HG03565 (cell line): ENCODE measurements at regions not wholly inside any gene's neighbourhood (a gene's known extent, or its start where the extent isn't known, plus 50 kb on each side); places are given as distances from the start of the nearest gene placed in this dataset.
"Not testable (repeated sequence)": the region's sequence is repeated elsewhere in the genome, so short reads cannot be mapped to it uniquely, and the experiment has no call there.

Experiments used
- ATAC-seq: cut with Tn5 transposase; IDR thresholded peaks from one replicate; pipeline ENCODE4 v1.9.1; 2021; ENCODE audit warnings: mild to moderate bottlenecking, moderate library complexity; ENCODE audit not compliant: unreplicated experiment

- ATAC-seq: no peak
Measured at GRCh38 chr2:6183226-6183625, 491.0 kb downstream of the SOX11 start.

DNA sequence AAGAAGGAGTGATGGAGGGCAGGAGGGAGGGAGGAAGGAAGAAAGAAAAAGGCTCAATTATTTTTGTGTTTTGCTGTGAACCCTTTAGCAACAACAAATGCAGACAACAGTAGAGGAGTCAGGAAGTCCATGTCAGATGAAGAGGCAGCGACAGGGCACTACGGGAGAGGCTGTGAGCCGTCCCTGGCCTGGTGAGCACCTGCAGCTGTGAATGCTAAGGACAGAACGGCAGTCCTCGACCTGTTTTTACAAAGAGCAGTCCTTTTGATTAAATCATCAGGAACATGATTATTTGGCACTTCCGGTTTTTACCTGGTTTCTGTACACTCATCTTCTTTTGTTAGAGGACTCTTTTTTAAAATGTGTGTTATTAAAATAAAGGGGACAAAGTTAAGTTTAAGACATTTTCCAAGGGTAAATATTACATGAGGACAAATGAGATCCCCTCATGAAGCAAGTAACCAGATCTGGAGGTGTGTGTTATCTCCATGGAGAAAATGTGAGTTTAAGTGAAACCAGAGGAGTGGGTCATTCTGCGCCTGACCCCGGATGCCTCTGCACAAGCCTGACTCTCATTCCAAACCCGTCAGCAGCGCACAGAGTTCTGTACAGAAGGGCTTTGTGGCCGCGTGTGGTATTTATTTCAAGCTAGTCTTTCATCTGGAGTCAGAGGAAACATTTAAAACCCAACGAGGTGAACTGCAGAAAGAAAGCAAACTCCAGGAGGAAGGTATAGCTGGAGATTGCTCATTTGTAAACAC is 492.5 kb downstream of the SOX11 start:
- ATAC-seq: no peak

GRCh38 chr2:6186332-6187151 is 494.4 kb downstream of the SOX11 start:
- ATAC-seq: no peak

- ATAC-seq: no peak
Measured at GRCh38 chr2:6196449-6196848, 504.3 kb downstream of the SOX11 start.

DNA sequence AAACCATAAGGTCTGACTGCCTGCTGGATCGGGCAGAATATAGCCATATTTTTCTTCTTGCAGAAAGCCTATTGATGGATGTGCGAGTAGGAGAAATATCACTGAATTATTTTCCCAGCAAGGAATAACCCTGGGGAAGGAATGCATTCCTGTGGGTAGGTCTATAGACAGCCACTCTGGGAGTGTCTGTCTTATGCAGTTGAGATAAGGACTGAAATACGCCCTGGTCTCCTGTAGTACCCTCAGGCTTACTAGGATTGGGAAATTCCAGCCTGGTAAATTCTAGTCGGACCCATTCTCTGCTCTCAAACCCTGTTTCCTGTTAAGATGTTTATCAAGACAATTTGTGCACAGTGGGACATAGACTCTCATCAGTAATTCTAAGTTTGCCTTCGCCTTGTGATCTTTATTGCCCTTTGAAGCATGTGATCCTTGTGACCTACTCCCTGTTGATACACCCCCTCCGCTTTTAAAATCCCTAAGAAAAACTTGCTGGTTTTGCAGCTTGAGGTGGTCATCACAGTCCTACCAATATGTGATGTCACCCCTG is 506.3 kb downstream of the SOX11 start:
- ATAC-seq: not testable (repeated sequence)

DNA sequence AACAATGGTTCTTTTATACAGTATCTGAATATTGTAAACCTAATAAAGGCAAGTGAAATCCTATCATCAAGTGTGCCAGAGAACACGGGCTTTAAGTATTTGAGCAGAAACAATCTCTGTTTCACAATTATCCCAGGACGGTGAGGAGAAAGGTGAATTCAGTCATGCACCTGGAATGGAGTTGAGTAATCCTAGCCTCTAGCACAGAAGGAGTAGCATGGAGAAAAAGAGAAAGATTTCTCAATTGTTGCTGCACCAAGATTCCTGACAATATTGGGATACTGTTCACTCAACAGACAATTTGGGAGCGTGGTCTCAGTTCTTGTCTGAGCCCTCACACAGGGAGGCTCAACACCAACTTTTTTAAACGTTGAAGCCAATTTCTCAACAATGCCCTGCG is 510.6 kb downstream of the SOX11 start:
- ATAC-seq: no peak

- no peak for ATAC-seq
Measured at GRCh38 chr2:6203291-6203959, 511.2 kb downstream of the SOX11 start.

GRCh38 chr2:6206882-6207281 is 514.7 kb downstream of the SOX11 start:
- no peak for ATAC-seq

DNA sequence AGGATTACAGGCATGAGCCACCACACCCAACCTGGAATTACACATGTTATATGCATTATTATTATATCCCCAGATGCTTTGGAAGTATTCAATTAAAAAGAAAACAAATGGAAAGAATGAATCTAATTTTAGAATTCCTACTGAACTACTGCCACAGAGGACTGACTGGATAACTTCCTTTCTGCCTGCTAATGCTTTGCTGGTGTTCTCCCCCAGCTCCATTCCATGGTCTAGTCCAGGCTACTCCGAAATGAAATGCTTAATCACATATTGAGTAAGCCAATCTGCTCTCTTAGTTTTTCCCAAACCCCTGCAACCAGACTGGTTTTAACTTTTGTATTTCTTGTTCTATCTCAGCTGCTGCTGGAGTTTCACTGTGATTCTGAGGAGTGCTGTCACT is 519.1 kb downstream of the SOX11 start:
- no peak for ATAC-seq

- ATAC-seq: no peak
Measured at GRCh38 chr2:6212491-6212890, 520.3 kb downstream of the SOX11 start.

DNA sequence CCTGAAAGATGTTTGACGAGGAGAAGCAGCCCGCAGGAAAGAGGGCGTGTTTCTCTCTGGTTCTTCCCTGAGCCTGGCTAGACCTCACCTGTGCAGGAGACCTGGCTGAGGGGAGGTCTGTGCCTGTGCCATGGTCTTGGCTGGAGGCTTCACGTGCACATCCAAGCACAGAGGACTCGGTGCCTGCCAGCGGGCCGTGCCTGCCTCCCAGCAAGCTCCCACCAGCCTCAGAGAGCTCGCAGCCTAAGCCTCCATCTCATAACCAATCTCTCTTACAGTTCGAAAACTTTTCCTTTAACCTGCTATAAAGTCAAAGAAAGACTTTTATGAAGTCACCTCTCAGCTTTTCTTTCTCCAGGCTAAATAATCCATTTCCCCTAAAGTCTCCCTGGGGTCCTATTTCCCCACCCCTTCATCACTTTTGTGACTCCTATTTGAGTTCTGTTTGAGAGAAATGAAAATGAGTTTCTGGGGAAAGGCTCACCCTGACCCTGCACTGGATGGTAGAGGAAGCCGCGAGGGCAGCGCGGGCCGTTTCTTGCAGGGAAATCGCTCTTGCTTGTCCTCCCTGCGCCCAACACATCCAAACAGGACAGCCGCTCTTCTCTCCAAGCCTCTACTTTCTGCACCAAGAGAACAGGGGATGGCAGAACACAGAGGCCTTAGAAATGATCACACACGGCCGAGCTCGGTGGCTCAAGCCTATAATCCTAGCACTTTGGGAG is 521.0 kb downstream of the SOX11 start:
- ATAC-seq: no peak

DNA sequence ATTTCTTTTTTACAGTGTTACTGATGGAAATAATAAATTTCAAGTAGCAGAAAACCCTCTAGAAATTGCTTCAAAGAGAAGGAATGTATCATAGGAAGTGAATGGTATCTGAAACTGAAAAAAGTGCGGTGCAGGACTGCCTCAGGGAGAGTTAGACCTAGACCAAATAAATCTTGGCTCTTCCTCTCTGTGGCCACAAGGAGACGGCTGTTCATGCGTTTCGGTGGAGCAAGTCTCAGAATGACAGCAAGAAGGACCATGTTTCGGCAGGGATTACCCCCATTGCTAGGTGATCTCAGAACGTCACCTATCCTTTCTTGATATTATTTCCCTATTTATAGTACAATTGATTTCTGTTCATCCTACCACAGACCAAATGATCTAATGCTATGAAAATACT is 522.3 kb downstream of the SOX11 start:
- ATAC-seq: peak; percentile 69

DNA sequence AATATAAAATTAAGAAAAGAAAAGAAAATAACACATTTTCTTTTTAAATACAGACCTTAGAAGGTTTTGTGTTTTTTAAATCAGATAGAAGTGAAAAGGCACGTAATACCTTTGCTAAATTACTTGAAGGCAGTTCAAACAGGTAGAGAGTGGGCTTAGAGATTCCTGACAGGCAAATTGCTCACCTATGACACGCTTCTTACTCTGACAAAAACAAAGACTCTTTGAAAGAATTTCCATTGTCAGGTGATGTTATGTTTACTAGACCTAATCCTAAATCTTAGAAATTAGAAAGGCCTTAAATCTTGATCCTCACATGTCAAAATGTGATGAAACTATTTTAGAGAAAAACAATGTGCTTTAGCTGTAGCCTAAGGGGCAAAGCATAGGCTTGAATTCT is 522.9 kb downstream of the SOX11 start:
- ATAC-seq: no peak

- no peak for ATAC-seq
Measured at GRCh38 chr2:6216234-6216633, 524.0 kb downstream of the SOX11 start.

- no peak for ATAC-seq
Measured at GRCh38 chr2:6218926-6219325, 526.7 kb downstream of the SOX11 start.

- ATAC-seq: no peak
Measured at GRCh38 chr2:6219906-6220305, 527.7 kb downstream of the SOX11 start.

DNA sequence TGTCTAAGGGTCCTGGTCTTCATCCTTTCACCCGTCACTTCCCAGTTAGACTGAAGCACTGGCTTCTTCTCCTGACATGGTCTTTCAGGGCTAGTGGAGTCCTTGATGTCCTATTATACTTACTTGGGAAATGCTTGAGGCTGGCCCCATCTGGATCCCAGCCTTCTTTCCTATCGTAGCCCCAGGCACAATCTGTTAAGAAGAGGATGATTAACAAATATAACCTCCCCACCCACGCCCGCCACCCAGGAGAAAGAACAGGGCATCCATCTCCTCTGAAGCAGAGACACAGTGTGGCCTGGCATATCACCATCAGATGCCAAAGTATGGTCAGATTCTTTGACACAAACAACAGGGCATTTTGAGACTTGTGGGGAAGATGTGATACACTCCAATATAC is 530.1 kb downstream of the SOX11 start:
- no peak for ATAC-seq

- peak; percentile 87 for ATAC-seq
Measured at GRCh38 chr2:6224267-6224666, 532.1 kb downstream of the SOX11 start.

- no peak for ATAC-seq
Measured at GRCh38 chr2:6228251-6228650, 536.1 kb downstream of the SOX11 start.

DNA sequence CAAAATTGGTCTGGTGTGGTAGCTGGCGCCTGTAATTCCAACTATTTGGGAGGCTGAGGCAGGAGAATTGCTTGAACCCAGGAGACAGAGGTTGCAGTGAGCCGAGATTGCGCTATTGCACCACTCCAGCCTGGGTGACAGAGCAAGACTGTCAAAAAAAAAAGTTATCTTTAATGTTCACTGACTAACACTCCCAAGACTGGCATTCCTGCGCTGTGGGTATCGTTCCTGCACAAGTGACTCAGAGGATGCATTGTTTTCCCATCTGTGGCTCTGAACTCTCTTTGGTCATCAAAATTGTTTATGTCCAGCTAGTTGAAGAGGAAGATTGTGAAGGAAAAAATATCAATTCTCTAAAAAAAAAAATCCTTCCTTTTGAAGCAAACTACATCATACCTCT is 539.0 kb downstream of the SOX11 start:
- no peak for ATAC-seq

GRCh38 chr2:6233993-6234392 is 541.8 kb downstream of the SOX11 start:
- ATAC-seq: no peak
